Muscle of leg (tissue), 3 donors: ENCODE measurements at regions not wholly inside any gene's neighbourhood (a gene's known extent, or its start where the extent isn't known, plus 50 kb on each side); places are given as distances from the start of the nearest gene placed in this dataset.
"Not testable (repeated sequence)": the region's sequence is repeated elsewhere in the genome, so short reads cannot be mapped to it uniquely, and the experiment has no call there.

Experiments
- DNase-seq: peaks from one replicate; pipeline ENCODE4 v3.0.0; 2013
- H3K27ac ChIP-seq: one replicate; pipeline ENCODE4 v1.5.1; 2013; ENCODE audit warnings: mild to moderate bottlenecking, low read length, control low read depth
- H3K27me3 ChIP-seq: one replicate; pipeline ENCODE4 v1.6.1; 2013; ENCODE audit warnings: low read length; ENCODE audit not compliant: control insufficient read depth, insufficient read depth
- H3K36me3 ChIP-seq: one replicate; pipeline ENCODE4 v1.6.1; 2013; ENCODE audit warnings: low read length; ENCODE audit not compliant: control insufficient read depth, insufficient read depth
- H3K4me1 ChIP-seq: one replicate; pipeline ENCODE4 v1.6.1; 2013; ENCODE audit warnings: low read length; ENCODE audit not compliant: control insufficient read depth, insufficient read depth
- H3K4me3 ChIP-seq: one replicate; pipeline ENCODE4 v1.5.1; 2013; ENCODE audit warnings: low read length, control low read depth
- H3K9me3 ChIP-seq: replicated peaks from 2 replicates; pipeline ENCODE4 v1.6.1; 2013; ENCODE audit warnings: low read depth, low read length; ENCODE audit not compliant: control insufficient read depth
- WGBS: methylation state at CpG from one replicate; pipeline ENCODE4 v1.1.5; 2013; ENCODE audit warnings: missing lambda C conversion rate; ENCODE audit not compliant: insufficient coverage; 5-methylcytosine and 5-hydroxymethylcytosine counted together

GRCh38 chr18:70848329-70848728, 559.5 kb downstream of the SOCS6 start:
- Histone ChIP-seq H3K27me3 (no peaks in the 10 kb centered on the region), H3K9me3 (no peaks in the 10 kb centered on the region), H3K36me3 (no peaks in the 10 kb centered on the region), H3K4me3 (no peak overlapping the region), H3K27ac (no peak overlapping the region), H3K4me1 (no peaks in the 10 kb centered on the region)
- WGBS = 57% methylated on average over 3 of the region's 7 CpGs
- DNase-seq = no peak

- DNase-seq = no peak
- no peaks in the 10 kb centered on the region for H3K27me3 ChIP-seq
- no peak overlapping the region for H3K4me3 ChIP-seq
- no peak overlapping the region for H3K27ac ChIP-seq
- no peaks in the 10 kb centered on the region for H3K4me1 ChIP-seq
- H3K9me3 ChIP-seq = no peaks in the 10 kb centered on the region
- whole genome bisulfite sequencing = no CpG with 5 or more reads among the region's 3 CpGs
- H3K36me3 ChIP-seq = no peaks in the 10 kb centered on the region
These were observed 551.8 kb downstream of the SOCS6 start for GRCh38 chr18:70840649-70841048.

GRCh38 chr18:70827632-70828031, 538.8 kb downstream of the SOCS6 start:
- H3K4me3 ChIP-seq = no peak overlapping the region
- no peaks in the 10 kb centered on the region for H3K4me1 ChIP-seq
- WGBS = 38% methylated on average over 3 of the region's 3 CpGs
- H3K9me3 ChIP-seq = no peaks in the 10 kb centered on the region
- no peaks in the 10 kb centered on the region for H3K36me3 ChIP-seq
- H3K27me3 ChIP-seq = no peaks in the 10 kb centered on the region
- H3K27ac ChIP-seq = no peak overlapping the region
- DNase-seq = no peak

- Histone ChIP-seq H3K4me1 (no peaks in the 10 kb centered on the region), H3K27me3 (no peaks in the 10 kb centered on the region), H3K36me3 (no peaks in the 10 kb centered on the region), H3K27ac (no peak overlapping the region), H3K9me3 (no peaks in the 10 kb centered on the region), H3K4me3 (no peak overlapping the region)
- no peak for DNase-seq
- 88% methylated on average over 1 of the region's 2 CpGs for WGBS
These were observed 537.7 kb downstream of the SOCS6 start for GRCh38 chr18:70826571-70826970.

GRCh38 chr18:70822691-70823090, 533.8 kb downstream of the SOCS6 start:
- H3K27ac ChIP-seq = no peak overlapping the region
- no peaks in the 10 kb centered on the region for H3K27me3 ChIP-seq
- no peak for DNase-seq
- H3K4me3 ChIP-seq = no peak overlapping the region
- H3K9me3 ChIP-seq = no peaks in the 10 kb centered on the region
- no CpG with 5 or more reads among the region's 3 CpGs for WGBS
- H3K36me3 ChIP-seq = no peaks in the 10 kb centered on the region
- H3K4me1 ChIP-seq = no peaks in the 10 kb centered on the region

GRCh38 chr18:70822117-70822516, 533.3 kb downstream of the SOCS6 start:
- Histone ChIP-seq H3K27me3 (no peaks in the 10 kb centered on the region), H3K36me3 (no peaks in the 10 kb centered on the region), H3K27ac (no peak overlapping the region), H3K9me3 (no peaks in the 10 kb centered on the region), H3K4me3 (no peak overlapping the region), H3K4me1 (no peaks in the 10 kb centered on the region)
- no CpG with 5 or more reads among the region's 3 CpGs for WGBS
- DNase-seq = no peak

- H3K9me3 ChIP-seq = no peaks in the 10 kb centered on the region
- no peak overlapping the region for H3K4me3 ChIP-seq
- no peaks in the 10 kb centered on the region for H3K27me3 ChIP-seq
- H3K27ac ChIP-seq = no peak overlapping the region
- no peak for DNase-seq
- 49% methylated on average over 3 of the region's 8 CpGs for WGBS
- H3K36me3 ChIP-seq = no peaks in the 10 kb centered on the region
- H3K4me1 ChIP-seq = no peaks in the 10 kb centered on the region
These were observed 519.7 kb downstream of the SOCS6 start for GRCh38 chr18:70808481-70809056.

- 8% methylated on average over 2 of the region's 8 CpGs for WGBS
- H3K9me3 ChIP-seq = no peaks in the 10 kb centered on the region
These were observed 493.1 kb downstream of the SOCS6 start for GRCh38 chr18:70781860-70782453.

GRCh38 chr18:70766254-70766653, 477.4 kb downstream of the SOCS6 start:
- H3K27me3 ChIP-seq, H3K4me3 ChIP-seq, H3K27ac ChIP-seq, H3K36me3 ChIP-seq, H3K4me1 ChIP-seq, H3K9me3 ChIP-seq, DNase-seq: not testable (repeated sequence)
- 100% methylated on average over 2 of the region's 3 CpGs for WGBS

More at GRCh38 chr18:70781860-70782453, 493.1 kb downstream of the SOCS6 start:
- H3K27ac ChIP-seq = no peak overlapping the region
- DNase-seq = peak; percentile 16
- H3K27me3 ChIP-seq = no peaks in the 10 kb centered on the region
- no peaks in the 10 kb centered on the region for H3K4me1 ChIP-seq
- no peaks in the 10 kb centered on the region for H3K36me3 ChIP-seq
- H3K4me3 ChIP-seq = no peak overlapping the region

- no peak for DNase-seq
- Histone ChIP-seq H3K9me3 (no peaks in the 10 kb centered on the region), H3K4me1 (no peaks in the 10 kb centered on the region), H3K27me3 (no peaks in the 10 kb centered on the region), H3K4me3 (no peak overlapping the region), H3K36me3 (no peaks in the 10 kb centered on the region), H3K27ac (no peak overlapping the region)
- WGBS = 100% methylated on average over 1 of the region's 4 CpGs
These were observed 474.0 kb downstream of the SOCS6 start for GRCh38 chr18:70762812-70763211.

- no peaks in the 10 kb centered on the region for H3K4me1 ChIP-seq
- WGBS = 92% methylated on average over 6 of the region's 6 CpGs
These were observed 469.9 kb downstream of the SOCS6 start for GRCh38 chr18:70758780-70759179.

More at GRCh38 chr18:70758780-70759179, 469.9 kb downstream of the SOCS6 start:
- Histone ChIP-seq H3K27me3 (no peaks in the 10 kb centered on the region), H3K36me3 (no peaks in the 10 kb centered on the region), H3K9me3 (no peaks in the 10 kb centered on the region), H3K27ac (no peak overlapping the region), H3K4me3 (no peak overlapping the region)
- DNase-seq = no peak
